Peyer's patch (tissue), 4 donors: ENCODE measurements at regions not wholly inside any gene's neighbourhood (a gene's known extent, or its start where the extent isn't known, plus 50 kb on each side); places are given as distances from the start of the nearest gene placed in this dataset.

Experiments
- CTCF ChIP-seq, 6 experiments: fragments of 450-650 bp in 4 of 6; fragments of 200-600 bp in 2 of 6; sonication (generic) in 1 of 6; IDR thresholded peaks; one replicate each; pipeline ENCODE4 v1.5.1; 2017 to 2019; ENCODE audit warnings: antibody characterized with exemption in 6 of 6, mild to moderate bottlenecking in 3 of 6, moderate library complexity in 1 of 6
- POLR2A ChIP-seq, 2 donors: fragments of 450-650 bp; IDR thresholded peaks; one replicate each; pipeline ENCODE4 v1.5.1; 2017; ENCODE audit warnings: antibody characterized with exemption in 2 of 2, mild to moderate bottlenecking in 2 of 2, moderate library complexity in 2 of 2

GRCh38 chr3:22401499-22401898 is 650.5 kb upstream of the ZNF385D start:
- TF ChIP-seq CTCF (IDR thresholded peaks at IDR 0.05) = no peak
- TF ChIP-seq POLR2A (IDR thresholded peaks at IDR 0.05) = no peak
